Amygdala (tissue), 56 donors: ENCODE measurements at regions not wholly inside any gene's neighbourhood (a gene's known extent, or its start where the extent isn't known, plus 50 kb on each side); places are given as distances from the start of the nearest gene placed in this dataset.
"Not testable (repeated sequence)": the region's sequence is repeated elsewhere in the genome, so short reads cannot be mapped to it uniquely, and the experiment has no call there.

ENCODE experiments used
- DNase-seq, 56 donors: peaks; one replicate each; lab custom pipeline; 2025; lab: John Stamatoyannopoulos, UW

DNA sequence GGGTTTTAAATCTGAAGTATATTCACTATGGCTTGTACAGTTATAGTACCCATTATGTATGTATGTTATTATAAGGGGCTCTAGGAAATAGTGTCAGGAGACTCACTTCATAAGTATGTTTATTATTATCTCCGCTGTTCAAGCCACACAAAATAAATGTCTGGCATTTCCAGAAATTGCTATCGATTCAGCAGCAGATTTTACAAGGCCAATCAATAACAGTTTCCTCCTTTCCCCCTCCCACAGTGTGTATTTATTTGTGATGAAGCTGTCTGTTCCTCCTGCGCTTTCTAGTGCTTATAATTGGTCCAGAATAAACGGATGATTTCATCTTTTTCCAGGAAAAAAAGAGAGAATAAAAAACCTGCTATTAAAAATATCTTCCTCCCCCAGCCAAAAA lies 134.2 kb upstream of the LPP start:
- no peak for DNase-seq

- no peak for DNase-seq
Observed at GRCh38 chr3:188021041-188021440, 132.9 kb upstream of the LPP start.

DNA sequence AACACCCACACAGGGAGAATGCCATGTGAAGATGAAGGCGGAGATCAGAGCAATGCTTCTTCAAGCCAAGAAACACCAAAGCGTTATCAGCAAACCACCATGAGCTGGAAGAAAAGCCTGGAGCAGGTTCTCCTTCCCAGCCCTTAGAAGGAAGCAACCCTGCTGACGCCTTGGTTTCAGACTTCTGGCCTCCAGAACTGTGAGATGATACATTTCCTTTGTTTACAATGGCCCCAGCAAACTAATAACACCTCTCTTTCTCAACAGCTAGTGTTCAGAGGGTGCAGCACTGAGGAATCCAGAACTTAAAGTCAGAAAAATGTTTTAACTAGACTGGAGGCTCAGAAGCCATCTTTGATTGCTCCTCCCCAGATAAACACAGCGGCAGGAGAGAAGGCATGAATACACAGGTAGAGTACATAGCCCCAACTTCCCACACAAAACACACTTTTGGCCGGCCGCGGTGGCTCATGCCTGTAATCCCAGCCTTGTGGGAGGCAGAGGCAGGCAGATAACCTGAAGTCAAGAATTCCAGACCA lies 132.4 kb upstream of the LPP start:
- DNase-seq, result no peak

GRCh38 chr3:188022902-188023301 lies 131.1 kb upstream of the LPP start:
- not testable (repeated sequence) for DNase-seq

GRCh38 chr3:188025555-188025954 lies 128.4 kb upstream of the LPP start:
- no peak for DNase-seq

DNA sequence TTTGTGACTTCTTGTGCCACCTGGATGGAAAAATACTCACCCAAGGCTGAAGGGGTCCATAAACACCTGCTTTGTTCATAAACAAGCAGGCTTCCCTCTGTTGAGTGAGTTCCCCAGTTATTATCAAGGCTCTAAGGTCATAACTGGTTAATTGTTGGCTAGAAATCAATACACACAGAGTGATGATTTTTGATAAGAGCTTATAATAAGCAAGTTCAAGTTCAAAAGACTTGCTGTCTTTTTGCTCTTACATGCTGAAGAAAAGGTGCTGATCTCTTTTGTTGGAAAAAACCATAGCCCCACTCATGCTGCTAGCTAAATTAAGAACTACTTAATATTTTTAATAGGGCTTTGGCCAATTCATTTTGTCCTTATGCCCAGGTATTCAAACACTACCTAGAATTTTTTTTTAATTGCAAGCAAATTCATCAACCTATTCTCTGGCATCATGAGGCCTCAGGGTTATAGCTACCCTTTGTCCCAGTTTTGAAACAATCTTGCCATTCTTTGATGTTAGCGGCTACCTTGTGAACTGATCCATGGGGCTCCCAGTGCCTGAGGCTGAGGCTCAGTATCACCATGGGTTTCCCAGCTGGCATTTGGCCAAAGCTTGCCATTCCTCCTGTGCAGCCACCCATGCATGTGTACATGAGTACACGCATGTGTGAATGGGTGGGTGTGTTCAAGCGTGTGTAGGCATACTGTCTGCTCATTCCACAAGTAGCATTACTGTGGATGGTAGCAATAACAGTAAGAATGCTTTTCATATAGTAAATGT lies 127.6 kb upstream of the LPP start:
- DNase-seq, result peak in 1 of 56 donors; percentile 15

GRCh38 chr3:188031121-188031520 lies 122.8 kb upstream of the LPP start:
- no peak for DNase-seq

- DNase-seq, result no peak
Observed at GRCh38 chr3:188034989-188035388, 119.0 kb upstream of the LPP start.

DNA sequence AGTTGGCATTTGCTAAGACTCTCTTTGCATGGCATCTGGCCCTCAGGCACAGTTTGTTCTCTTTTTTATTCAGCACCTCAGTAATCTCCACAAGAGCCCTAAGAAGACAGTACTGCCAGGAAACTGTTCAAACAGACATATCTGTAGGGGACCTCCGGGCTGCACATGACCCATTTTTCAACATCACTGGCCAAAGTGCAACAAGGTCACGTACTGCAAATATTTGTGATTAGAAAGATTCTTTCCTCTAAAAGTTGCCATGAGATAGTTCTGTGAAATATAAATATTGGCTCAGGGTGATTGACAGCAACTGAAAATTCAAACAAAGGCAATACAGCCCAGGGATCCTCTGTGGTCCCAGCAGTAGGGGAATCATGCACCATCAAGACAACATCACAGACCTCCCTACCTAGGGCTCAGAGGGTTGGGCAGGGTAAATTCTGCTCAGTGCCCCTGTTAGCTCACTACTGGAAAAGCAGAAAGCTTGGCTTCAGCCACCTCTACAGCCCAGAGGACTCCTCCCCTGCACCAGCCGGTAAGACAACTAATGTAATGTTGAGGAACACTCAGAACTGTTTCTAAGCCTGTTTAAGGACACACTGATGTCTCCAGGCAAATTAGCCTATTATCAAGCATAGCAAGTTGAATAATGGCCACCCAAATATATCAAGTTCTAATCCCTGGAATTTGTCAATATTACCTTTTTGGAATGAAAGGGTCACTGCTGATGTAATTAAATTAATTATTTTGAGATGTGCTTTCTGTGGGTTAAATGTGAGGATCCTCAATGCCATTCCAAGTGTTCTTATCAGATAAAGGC lies 117.4 kb upstream of the LPP start:
- no peak for DNase-seq

DNA sequence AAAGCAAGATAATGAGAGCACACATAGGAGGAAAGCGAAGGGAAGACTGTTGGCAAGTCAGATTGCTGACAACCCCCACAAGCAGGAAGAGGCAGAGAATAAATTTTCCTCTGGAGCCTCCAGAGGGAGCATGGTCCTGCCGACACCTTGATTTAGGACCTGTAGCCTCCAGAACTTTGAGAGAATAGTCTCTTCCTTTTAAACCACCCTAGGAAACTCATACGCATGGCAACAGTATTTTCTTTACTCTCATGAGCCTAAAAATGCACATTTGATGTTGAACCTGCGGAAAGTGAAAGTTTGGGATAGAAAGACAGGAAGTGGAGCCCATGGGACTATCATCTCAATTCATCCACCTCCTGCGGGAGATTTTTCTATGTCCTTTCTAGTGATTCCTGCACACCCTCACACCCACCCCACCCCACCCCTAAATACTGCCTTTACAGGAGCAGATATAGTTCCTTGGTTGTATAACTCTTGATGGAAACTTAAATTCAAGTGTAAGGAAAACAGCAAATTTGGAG lies 116.7 kb upstream of the LPP start:
- no peak for DNase-seq

GRCh38 chr3:188037965-188038581 lies 115.9 kb upstream of the LPP start:
- no peak for DNase-seq

DNA sequence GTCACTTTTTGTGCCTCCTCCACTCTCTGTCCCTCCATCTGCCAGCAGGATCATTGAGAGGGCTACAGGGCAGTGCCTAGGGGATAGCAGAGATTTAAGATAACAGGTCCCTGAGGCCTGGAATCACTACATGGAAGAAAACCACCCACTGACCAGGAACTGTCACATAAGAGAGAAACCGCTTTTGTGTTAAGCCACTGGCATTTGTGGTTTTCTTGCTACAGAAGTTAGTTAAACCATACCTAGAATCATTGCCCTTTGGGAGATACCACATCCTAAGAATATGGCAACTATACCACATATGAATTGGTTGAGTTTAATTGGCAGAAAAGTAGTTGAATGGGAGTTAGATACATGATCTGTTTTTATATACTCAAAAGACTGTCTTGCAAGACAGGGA lies 112.8 kb upstream of the LPP start:
- no peak for DNase-seq

DNA sequence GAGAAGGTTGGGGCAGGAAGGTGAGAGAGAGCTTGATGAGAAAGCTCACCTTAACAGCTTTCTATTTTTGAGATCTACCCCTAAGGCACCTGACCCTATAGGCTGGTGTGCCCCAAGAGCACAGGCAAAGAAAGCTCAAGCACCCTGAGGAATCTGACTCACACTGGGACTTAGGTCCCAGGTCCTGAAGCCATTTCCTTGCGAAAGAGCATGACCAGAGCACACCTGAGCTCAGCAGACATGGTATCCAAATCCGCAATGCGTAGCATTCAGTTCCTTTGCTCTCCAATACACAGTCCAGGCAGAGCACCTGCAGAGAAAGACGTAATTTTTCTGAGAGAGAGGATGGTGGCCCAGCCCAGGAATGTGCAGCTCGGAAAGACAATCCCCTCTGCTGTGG lies 112.1 kb upstream of the LPP start:
- no peak for DNase-seq

DNA sequence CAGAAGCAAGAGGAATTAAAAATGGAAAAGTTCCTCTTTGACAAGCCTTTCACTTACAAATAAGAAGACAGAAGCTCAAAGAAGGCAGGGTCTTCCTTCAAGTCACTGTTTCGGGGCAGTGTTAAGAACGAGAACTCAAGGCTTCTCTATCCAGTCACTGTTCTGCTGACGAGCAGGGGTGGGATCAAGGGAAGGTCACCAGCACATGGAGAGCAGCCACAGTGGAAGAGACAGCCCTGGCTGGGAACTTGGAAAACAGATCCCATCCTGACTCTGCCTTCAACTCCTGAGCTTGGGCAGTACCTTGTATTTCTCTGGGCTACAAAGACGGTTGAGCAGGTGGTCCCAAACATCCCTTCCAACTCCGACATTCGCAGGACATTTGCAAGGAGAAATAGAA lies 111.5 kb upstream of the LPP start:
- DNase-seq, result no peak

DNA sequence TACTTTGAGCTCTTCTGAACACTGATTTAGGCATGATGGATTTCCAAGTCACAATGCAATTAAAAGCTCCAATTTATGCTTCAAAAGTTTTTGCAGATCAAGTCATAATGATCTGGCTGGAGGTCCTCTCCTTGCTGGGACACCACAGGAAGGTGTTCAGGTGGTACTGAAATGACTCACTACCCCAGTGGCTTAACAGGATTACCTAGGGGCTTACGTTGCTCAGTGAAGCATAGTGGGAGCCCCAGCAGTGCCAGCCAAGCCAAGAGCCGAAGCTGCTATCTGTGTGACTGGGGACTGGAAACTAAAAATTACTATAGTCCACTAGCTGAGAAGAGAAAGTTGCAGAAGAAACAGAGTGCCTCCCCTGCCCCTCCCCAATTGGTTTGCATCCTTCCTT lies 110.1 kb upstream of the LPP start:
- no peak for DNase-seq

- DNase-seq, result no peak
Observed at GRCh38 chr3:188046561-188047211, 107.3 kb upstream of the LPP start.

GRCh38 chr3:188047536-188047935 lies 106.4 kb upstream of the LPP start:
- no peak for DNase-seq

GRCh38 chr3:188049606-188050530 lies 104.1 kb upstream of the LPP start:
- no peak for DNase-seq

GRCh38 chr3:188051801-188052168 lies 102.2 kb upstream of the LPP start:
- DNase-seq, result peak in 45 of 56 donors; percentile 8 to 90 (median 78)
